ENCODE measurements at regions not wholly inside any gene's neighbourhood (a gene's known extent, or its start where the extent isn't known, plus 50 kb on each side); places are given as distances from the start of the nearest gene placed in this dataset.
"Not testable (repeated sequence)": the region's sequence is repeated elsewhere in the genome, so short reads cannot be mapped to it uniquely, and the experiment has no call there.

- TF ChIP-seq GATA1 (IDR thresholded peaks at IDR 0.05; ENCODE audit: low read depth, low read length): no peak
- no peak for TF ChIP-seq POLR2A (IDR thresholded peaks at IDR 0.05; ENCODE audit: low read length)
- DNase-seq: no peak
These were observed 50.8 kb upstream of the PTHLH start for GRCh38 chr12:28023156-28023887.

- no peak for DNase-seq
- TF ChIP-seq POLR2A (IDR thresholded peaks at IDR 0.05; ENCODE audit: low read length) (no peak), GATA1 (IDR thresholded peaks at IDR 0.05; ENCODE audit: low read depth, low read length) (no peak)
These were observed 51.9 kb upstream of the PTHLH start for GRCh38 chr12:28024231-28024995.

- DNase-seq: no peak
- no peak for TF ChIP-seq POLR2A (IDR thresholded peaks at IDR 0.05; ENCODE audit: low read length)
- TF ChIP-seq GATA1 (IDR thresholded peaks at IDR 0.05; ENCODE audit: low read depth, low read length): no peak
These were observed 53.4 kb upstream of the PTHLH start for GRCh38 chr12:28025821-28026505.

- DNase-seq: no peak
- TF ChIP-seq POLR2A (IDR thresholded peaks at IDR 0.05; ENCODE audit: low read length): no peak
- no peak for TF ChIP-seq GATA1 (IDR thresholded peaks at IDR 0.05; ENCODE audit: low read depth, low read length)
These were observed 54.2 kb upstream of the PTHLH start for GRCh38 chr12:28026701-28027100.

DNA sequence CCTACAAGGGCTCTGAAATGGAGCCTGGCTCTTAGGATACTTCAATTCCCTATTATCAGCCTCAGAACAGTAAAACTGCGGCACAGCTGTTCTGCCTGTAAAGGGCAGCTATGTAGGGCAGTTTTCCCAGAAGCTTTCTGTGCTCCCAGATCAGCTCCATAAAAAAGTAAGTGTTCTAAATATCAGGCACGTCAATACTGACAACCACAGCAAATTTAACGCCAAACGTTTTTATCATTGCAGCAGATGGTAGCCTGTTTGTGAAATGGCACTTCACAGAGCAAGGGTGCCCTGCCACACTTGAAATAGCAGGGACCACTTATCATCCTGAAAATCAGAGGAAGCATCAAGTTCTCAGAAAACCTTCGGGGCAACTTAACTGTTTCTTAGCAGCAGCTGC, 54.8 kb upstream of the PTHLH start:
- peak; percentile 9 to 10 for DNase-seq
- TF ChIP-seq GATA1 (IDR thresholded peaks at IDR 0.05; ENCODE audit: low read depth, low read length): no peak

- DNase-seq: no peak
- TF ChIP-seq POLR2A (IDR thresholded peaks at IDR 0.05; ENCODE audit: low read length) (no peak), GATA1 (IDR thresholded peaks at IDR 0.05; ENCODE audit: low read depth, low read length) (no peak)
These were observed 55.6 kb upstream of the PTHLH start for GRCh38 chr12:28027947-28028724.

DNA sequence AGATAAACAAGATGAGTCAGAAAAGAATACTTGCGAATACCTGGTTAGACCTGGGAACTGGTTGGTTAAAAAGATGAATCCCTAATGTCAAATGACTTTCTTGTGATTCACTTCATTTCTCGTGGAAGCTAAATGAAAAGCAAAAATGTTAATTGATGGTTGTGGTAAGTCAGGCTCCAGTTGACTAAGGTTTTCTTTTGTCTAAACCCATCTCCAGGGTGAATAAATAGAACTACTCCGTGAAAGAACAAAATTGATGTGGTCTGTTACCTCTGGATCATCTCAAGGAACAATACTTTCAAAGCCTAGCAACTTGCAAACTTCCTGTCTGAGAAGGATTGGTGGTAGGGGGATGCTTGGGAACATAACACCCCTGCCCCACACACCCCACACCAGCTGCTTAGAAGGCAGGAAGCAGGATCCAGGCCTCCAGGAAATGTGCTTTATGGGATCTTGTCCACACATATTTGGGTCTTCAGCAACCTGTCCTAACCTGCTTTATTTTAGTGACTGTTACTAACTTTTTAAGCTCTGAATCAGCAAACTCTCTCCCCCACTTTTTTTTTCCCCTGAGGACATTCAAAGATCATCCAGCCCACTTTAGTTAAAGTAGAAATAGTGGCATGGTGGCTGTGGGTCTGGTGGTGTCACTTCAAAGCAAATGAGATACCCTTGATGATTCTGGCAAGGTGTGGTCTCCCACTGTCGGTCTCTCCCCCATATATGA, 60.4 kb upstream of the PTHLH start:
- TF ChIP-seq POLR2A (IDR thresholded peaks at IDR 0.05; ENCODE audit: low read length) (no peak), GATA1 (IDR thresholded peaks at IDR 0.05; ENCODE audit: low read depth, low read length) (no peak)
- no peak for DNase-seq

- TF ChIP-seq GATA1 (IDR thresholded peaks at IDR 0.05; ENCODE audit: low read depth, low read length) (no peak), POLR2A (IDR thresholded peaks at IDR 0.05; ENCODE audit: low read length) (no peak)
These were observed 61.0 kb upstream of the PTHLH start for GRCh38 chr12:28033538-28033915.

GRCh38 chr12:28034271-28034670, 61.7 kb upstream of the PTHLH start:
- peak in 1 of 2 experiments; percentile 5 for DNase-seq
- no peak for TF ChIP-seq GATA1 (IDR thresholded peaks at IDR 0.05; ENCODE audit: low read depth, low read length)
- TF ChIP-seq POLR2A (IDR thresholded peaks at IDR 0.05; ENCODE audit: low read length): no peak

More at GRCh38 chr12:28033538-28033915, 61.0 kb upstream of the PTHLH start:
- DNase-seq: no peak

DNA sequence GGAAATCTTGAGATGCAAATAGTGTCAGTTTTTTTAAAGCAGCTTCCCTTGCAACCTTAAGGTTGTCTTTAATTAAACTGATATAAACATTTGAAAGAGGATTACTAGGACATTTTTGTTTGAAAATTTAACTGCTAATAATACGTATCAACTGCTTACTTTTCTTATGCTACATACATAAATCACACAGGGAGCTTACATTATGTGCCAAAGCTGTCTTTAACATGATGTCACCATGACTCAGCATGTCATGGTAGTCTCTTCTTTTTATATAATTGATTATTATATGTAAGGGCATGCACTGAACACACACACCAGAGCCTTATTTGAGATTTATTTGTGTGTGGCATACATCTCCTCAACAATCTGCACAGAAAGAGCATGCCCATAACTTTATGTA, 63.0 kb upstream of the PTHLH start:
- peak; percentile 22 to 65 for DNase-seq
- TF ChIP-seq POLR2A (IDR thresholded peaks at IDR 0.05; ENCODE audit: low read length) (no peak), GATA1 (IDR thresholded peaks at IDR 0.05; ENCODE audit: low read depth, low read length) (no peak)

DNA sequence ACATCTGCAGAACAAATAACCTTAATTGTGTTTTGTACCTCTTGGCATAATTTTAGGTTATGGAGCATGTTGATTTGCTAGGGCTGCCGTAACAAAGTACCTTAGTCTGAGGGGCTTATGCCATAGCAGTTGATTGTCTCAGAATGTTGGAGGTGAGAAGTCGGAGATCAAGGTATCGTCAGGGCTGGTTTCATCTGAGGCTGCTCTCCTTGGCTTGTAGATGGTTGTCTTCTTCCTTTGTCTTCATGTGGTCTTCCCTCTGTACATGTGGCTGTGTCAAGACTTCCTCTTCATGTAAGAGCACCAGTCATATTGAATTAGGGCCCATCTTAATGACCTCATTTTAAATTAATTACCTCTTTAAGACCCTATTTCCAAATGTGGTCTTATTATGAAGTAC, 64.4 kb upstream of the PTHLH start:
- DNase-seq: no peak
- TF ChIP-seq POLR2A (IDR thresholded peaks at IDR 0.05; ENCODE audit: low read length): no peak
- no peak for TF ChIP-seq GATA1 (IDR thresholded peaks at IDR 0.05; ENCODE audit: low read depth, low read length)

- TF ChIP-seq POLR2A (IDR thresholded peaks at IDR 0.05; ENCODE audit: low read length) (no peak), GATA1 (IDR thresholded peaks at IDR 0.05; ENCODE audit: low read depth, low read length) (no peak)
- DNase-seq: no peak
These were observed 67.7 kb upstream of the PTHLH start for GRCh38 chr12:28040246-28040645.

DNA sequence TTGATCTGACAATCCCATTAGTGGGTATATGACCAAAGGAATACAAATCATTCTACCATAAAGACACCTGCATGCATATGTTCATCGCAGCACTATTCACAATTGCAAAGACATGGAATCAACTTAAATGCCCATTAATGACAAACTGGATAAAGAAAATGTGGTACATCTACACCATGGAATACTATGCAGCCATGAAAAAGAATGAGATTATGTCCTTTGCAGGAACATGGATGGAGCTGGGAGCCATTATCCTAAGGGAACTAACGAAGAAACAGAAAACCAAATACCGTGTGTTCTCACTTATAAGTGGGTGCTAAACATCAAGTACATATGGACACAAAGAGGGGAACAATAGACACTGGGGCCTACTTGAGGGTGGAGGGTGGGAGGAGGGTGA, 74.1 kb upstream of the PTHLH start:
- DNase-seq: not testable (repeated sequence)

Measured in erythroblast (primary cell).